KG1 (cell line): ENCODE measurements at regions not wholly inside any gene's neighbourhood (a gene's known extent, or its start where the extent isn't known, plus 50 kb on each side); places are given as distances from the start of the nearest gene placed in this dataset.

Source experiments
- DNase-seq: peaks from one replicate; lab custom pipeline; 2025; lab: John Stamatoyannopoulos, UW

GRCh38 chr10:57786850-57787750 is 480.6 kb downstream of the IPMK start:
- no peak for DNase-seq

- DNase-seq = no peak
Observed at GRCh38 chr10:57786331-57786730, 481.4 kb downstream of the IPMK start.

- DNase-seq = no peak
Observed at GRCh38 chr10:57785546-57785945, 482.1 kb downstream of the IPMK start.

GRCh38 chr10:57785068-57785467 is 482.6 kb downstream of the IPMK start:
- no peak for DNase-seq

GRCh38 chr10:57776688-57777432 is 490.8 kb downstream of the IPMK start:
- DNase-seq = no peak

- no peak for DNase-seq
Observed at GRCh38 chr10:57775250-57775649, 492.4 kb downstream of the IPMK start.

GRCh38 chr10:57769298-57769697 is 498.4 kb downstream of the IPMK start:
- no peak for DNase-seq

GRCh38 chr10:57759777-57760176 is 507.9 kb downstream of the IPMK start:
- DNase-seq = no peak

- no peak for DNase-seq
Observed at GRCh38 chr10:57754803-57755202, 512.9 kb downstream of the IPMK start.

- DNase-seq = no peak
Observed at GRCh38 chr10:57743711-57744110, 524.0 kb downstream of the IPMK start.

GRCh38 chr10:57741751-57742150 is 525.9 kb downstream of the IPMK start:
- DNase-seq = no peak

- DNase-seq = no peak
Observed at GRCh38 chr10:57723305-57723704, 544.4 kb downstream of the IPMK start.

- no peak for DNase-seq
Observed at GRCh38 chr10:57716884-57717283, 550.8 kb downstream of the IPMK start.

GRCh38 chr10:57715233-57715632 is 552.5 kb downstream of the IPMK start:
- no peak for DNase-seq

GRCh38 chr10:57707300-57707658 is 560.4 kb downstream of the IPMK start:
- DNase-seq = no peak

- DNase-seq = no peak
Observed at GRCh38 chr10:57706576-57707299, 561.0 kb downstream of the IPMK start.

GRCh38 chr10:57706016-57706415 is 561.7 kb downstream of the IPMK start:
- DNase-seq = no peak

- DNase-seq = no peak
Observed at GRCh38 chr10:57699944-57700343, 567.8 kb downstream of the IPMK start.

- no peak for DNase-seq
Observed at GRCh38 chr10:57696641-57697040, 571.1 kb downstream of the IPMK start.

GRCh38 chr10:57694956-57695608 is 572.6 kb downstream of the IPMK start:
- DNase-seq = no peak

GRCh38 chr10:57692255-57692980 is 575.3 kb downstream of the IPMK start:
- no peak for DNase-seq
